HepG2 (cell line): ENCODE measurements at regions not wholly inside any gene's neighbourhood (a gene's known extent, or its start where the extent isn't known, plus 50 kb on each side); places are given as distances from the start of the nearest gene placed in this dataset.

Experiments
- ATAC-seq: fragments of 200-7000 bp; cut with Tn5 transposase; 3 replicates; pipeline ENCODE4 v1.9.1; 2020; ENCODE audit warnings: mild to moderate bottlenecking, moderate library complexity
- BruUV-seq: library from RNA; stranded (reverse); fragments of 400-500 nt; replicated peaks from 2 replicates; lab custom pipeline; 2021; lab: Mats Ljungman, UMichigan
- CTCF ChIA-PET: fragments of 300-600 bp; formaldehyde crosslinking; extraction: SDS; loops from one replicate; lab custom pipeline; 2021; ENCODE audit warnings: low total read pairs, inconsistent platforms, low intra/inter-chr PET ratio; lab: Yijun Ruan, JAX
- POLR2A ChIA-PET: fragments of 350-600 bp; sonication (Branson Sonifier 250); formaldehyde crosslinking; loops from one replicate; lab custom pipeline; 2020; ENCODE audit warnings: antibody characterized with exemption, inconsistent platforms; lab: Yijun Ruan, JAX
- DNase-seq: peaks from one replicate; pipeline ENCODE4 v3.0.0-alpha.2; 2015; ENCODE audit warnings: low spot score
- FAIRE-seq: peaks from 3 replicates; lab custom pipeline; 2011; peaks lifted over from hg19 to GRCh38; lab: Jason Lieb, UNC
- H2AFZ ChIP-seq: one replicate; pipeline ENCODE4 v1.6.1; 2011; ENCODE audit warnings: low read length, inconsistent platforms
- H3K27ac ChIP-seq: fragments of 300-600 bp; 3 replicates; pipeline ENCODE4 v1.8.0; 2011; ENCODE audit warnings: mixed run types, mild to moderate bottlenecking, mixed read lengths, low read length, inconsistent platforms; ENCODE audit not compliant: insufficient read depth; ENCODE audit errors: extremely low read length
- H3K27me3 ChIP-seq, 2 experiments: fragments of 200-600 bp in 1 of 2; 2 replicates in 1 of 2; 3 replicates in 1 of 2; pipeline versions ENCODE4 v1.6.0 to v1.8.0; 2011; ENCODE audit warnings: low read length in 2 of 2, mild to moderate bottlenecking in 2 of 2, moderate library complexity in 2 of 2, inconsistent platforms in 1 of 2; ENCODE audit not compliant: insufficient read depth in 2 of 2, control insufficient read depth in 1 of 2
- H3K36me3 ChIP-seq, 2 experiments: fragments of 200-600 bp in 1 of 2; replicated peaks in 1 of 2; 2 replicates in 1 of 2; 3 replicates in 1 of 2; pipeline versions ENCODE4 v1.5.1 to v1.8.0; 2011; ENCODE audit warnings: low read length in 2 of 2, inconsistent platforms in 1 of 2; ENCODE audit not compliant: insufficient read depth in 2 of 2, control insufficient read depth in 1 of 2
- H3K4me1 ChIP-seq: 2 replicates; pipeline ENCODE4 v1.5.1; 2012; ENCODE audit warnings: low read length, inconsistent platforms; ENCODE audit not compliant: insufficient read depth
- H3K4me2 ChIP-seq: 2 replicates; pipeline ENCODE4 v1.6.0; 2011; ENCODE audit warnings: low read depth, low read length, inconsistent platforms
- H3K4me3 ChIP-seq, 3 experiments: fragments of 200-600 bp in 1 of 3; sonication (generic), shearing (Covaris generic) in 1 of 3; replicated peaks in 1 of 3; 2 replicates each; pipeline ENCODE4 v1.5.1; 2011 to 2016; ENCODE audit warnings: low read length in 3 of 3, inconsistent platforms in 2 of 3, low read depth in 2 of 3, mild to moderate bottlenecking in 2 of 3, control low read depth in 1 of 3, mixed read lengths in 1 of 3; ENCODE audit not compliant: insufficient read depth in 1 of 3
- H3K79me2 ChIP-seq: one replicate; pipeline ENCODE4 v1.6.1; 2011; ENCODE audit warnings: low read length, inconsistent platforms; ENCODE audit not compliant: insufficient read depth
- H3K9ac ChIP-seq: 2 replicates; pipeline ENCODE4 v1.6.0; 2011; ENCODE audit warnings: mild to moderate bottlenecking, low read depth, low read length, inconsistent platforms; ENCODE audit not compliant: insufficient read depth
- H3K9me3 ChIP-seq: 2 replicates; pipeline ENCODE4 v1.5.1; 2012; ENCODE audit warnings: mild to moderate bottlenecking, low read length
- H4K20me1 ChIP-seq: 2 replicates; pipeline ENCODE4 v1.6.0; 2011; ENCODE audit warnings: inconsistent platforms, mild to moderate bottlenecking, low read length, moderate library complexity; ENCODE audit not compliant: insufficient read depth
- ARNTL ChIP-seq: sonication (generic); formaldehyde crosslinking; IDR thresholded peaks from 2 replicates; pipeline ENCODE4 v1.4.0; 2020; ENCODE audit warnings: mild to moderate bottlenecking, missing genetic modification reagents
- ATF7 ChIP-seq, 2 experiments: fragments of 450-650 bp in 1 of 2; sonication (generic) in 1 of 2; formaldehyde crosslinking in 1 of 2; IDR thresholded peaks; 2 replicates each; pipeline versions ENCODE4 v1.4.0 to v1.6.1; 2016 to 2020; ENCODE audit warnings: antibody characterized with exemption in 1 of 2, mild to moderate bottlenecking in 1 of 2, missing genetic modification reagents in 1 of 2
- CEBPB ChIP-seq: IDR thresholded peaks from 2 replicates; pipeline ENCODE4 v1.6.1; 2011; ENCODE audit warnings: low read depth, low read length, improper control_type of control experiment, borderline replicate concordance
- CREB1 ChIP-seq, 2 experiments: fragments of 450-650 bp in 1 of 2; IDR thresholded peaks; 2 replicates each; pipeline ENCODE4 v1.6.1; 2016 to 2017; ENCODE audit warnings: control low read depth in 1 of 2, mild to moderate bottlenecking in 1 of 2, missing compliant biosample characterization in 1 of 2, missing genetic modification characterization in 1 of 2
- ELF3 ChIP-seq: IDR thresholded peaks from 2 replicates; pipeline ENCODE4 v1.6.1; 2016; ENCODE audit warnings: missing genetic modification reagents, missing compliant biosample characterization
- SKI ChIP-seq: fragments of 450-650 bp; IDR thresholded peaks from one replicate; pipeline ENCODE4 v1.6.1; 2018; ENCODE audit warnings: mild to moderate bottlenecking; ENCODE audit not compliant: partially characterized antibody
- ZBTB8A ChIP-seq: sonication (generic); formaldehyde crosslinking; IDR thresholded peaks from 2 replicates; pipeline ENCODE4 v1.4.0; 2020; ENCODE audit warnings: mild to moderate bottlenecking, low read depth, missing genetic modification reagents, borderline replicate concordance
- WGBS: methylation state at CpG from one replicate; pipeline ENCODE4 v1.1.6; 2017; ENCODE audit warnings: low lambda C conversion rate; 5-methylcytosine and 5-hydroxymethylcytosine counted together
- in situ Hi-C: cut with HindIII; loops from 2 replicates; pipeline ENCODE4 v1.10.0; 2017; ENCODE audit warnings: low pct_unique_long_range_greater_than_20kb; ENCODE audit not compliant: extremely low pct_ligation_motif_present
- intact Hi-C: fragments of 100-400 bp; cut with micrococcal nuclease; formaldehyde crosslinking; loops from one replicate; pipeline ENCODE4 v1.10.0; 2022; ENCODE audit not compliant: unreplicated experiment
- TF ChIP-seq, protein P1 (sequence below): sonication (generic); formaldehyde crosslinking; IDR thresholded peaks from one replicate; pipeline ENCODE4 v1.5.1; 2020; ENCODE audit warnings: mild to moderate bottlenecking, missing genetic modification reagents; ENCODE audit errors: not compliant biosample characterization

DNA sequence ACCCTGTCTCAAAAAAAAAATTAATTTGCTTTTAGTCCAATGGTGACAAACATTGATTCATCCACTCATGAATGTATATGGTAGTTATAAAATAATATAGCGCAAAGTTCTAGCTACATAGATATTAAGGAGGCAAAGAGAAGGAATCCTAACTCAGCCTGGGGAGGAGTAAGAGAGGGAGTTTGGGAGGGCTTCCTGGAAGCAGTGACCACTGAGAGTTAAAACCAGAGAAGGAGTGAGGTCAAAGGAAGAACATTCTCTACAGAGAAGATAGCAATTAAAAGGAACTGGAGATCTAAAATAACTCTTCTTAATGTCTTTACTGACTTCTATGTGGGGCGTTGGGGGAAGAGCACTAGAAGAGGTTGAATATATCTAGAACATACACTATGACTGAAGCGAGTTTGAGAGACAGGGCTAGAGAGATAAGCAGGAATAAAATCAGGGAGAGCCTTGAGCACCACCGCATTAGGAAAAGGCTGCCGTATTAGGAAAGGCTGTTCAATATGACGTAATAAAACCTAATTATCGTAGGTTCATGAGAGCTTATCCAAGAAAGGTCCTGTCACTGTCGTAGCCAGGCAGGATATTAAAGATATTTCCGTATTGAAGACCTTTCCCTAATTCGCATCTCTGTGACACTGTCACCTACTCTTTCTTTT lies 81.8 kb upstream of the CNKSR3 start:
- ChIA-PET POLR2A (no interaction called here), CTCF (no interaction called here)
- DNase-seq (no peak), FAIRE-seq (no peak), ATAC-seq (no peak)
- H3K79me2 ChIP-seq = no peaks in the 10 kb centered on the region
- no peaks in the 10 kb centered on the region for H4K20me1 ChIP-seq
- H3K4me2 ChIP-seq = no peak overlapping the region
- WGBS = 72% methylated on average over 10 of the region's 10 CpGs
- no peak overlapping the region for H3K4me3 ChIP-seq
- no peak overlapping the region for H3K27ac ChIP-seq
- no peaks in the 10 kb centered on the region for H3K9me3 ChIP-seq
- BruUV-seq = no TSS peak
- in situ Hi-C loops (no loop called here), intact Hi-C loops (no loop called here)
- no peaks in the 10 kb centered on the region for H3K36me3 ChIP-seq
- H2AFZ ChIP-seq = no peak overlapping the region
- 0 out of 2 replicates have a peak, but pooled peaks cover 4% of the 10 kb centered on the region for H3K4me1 ChIP-seq
- TF ChIP-seq, protein P1, sequence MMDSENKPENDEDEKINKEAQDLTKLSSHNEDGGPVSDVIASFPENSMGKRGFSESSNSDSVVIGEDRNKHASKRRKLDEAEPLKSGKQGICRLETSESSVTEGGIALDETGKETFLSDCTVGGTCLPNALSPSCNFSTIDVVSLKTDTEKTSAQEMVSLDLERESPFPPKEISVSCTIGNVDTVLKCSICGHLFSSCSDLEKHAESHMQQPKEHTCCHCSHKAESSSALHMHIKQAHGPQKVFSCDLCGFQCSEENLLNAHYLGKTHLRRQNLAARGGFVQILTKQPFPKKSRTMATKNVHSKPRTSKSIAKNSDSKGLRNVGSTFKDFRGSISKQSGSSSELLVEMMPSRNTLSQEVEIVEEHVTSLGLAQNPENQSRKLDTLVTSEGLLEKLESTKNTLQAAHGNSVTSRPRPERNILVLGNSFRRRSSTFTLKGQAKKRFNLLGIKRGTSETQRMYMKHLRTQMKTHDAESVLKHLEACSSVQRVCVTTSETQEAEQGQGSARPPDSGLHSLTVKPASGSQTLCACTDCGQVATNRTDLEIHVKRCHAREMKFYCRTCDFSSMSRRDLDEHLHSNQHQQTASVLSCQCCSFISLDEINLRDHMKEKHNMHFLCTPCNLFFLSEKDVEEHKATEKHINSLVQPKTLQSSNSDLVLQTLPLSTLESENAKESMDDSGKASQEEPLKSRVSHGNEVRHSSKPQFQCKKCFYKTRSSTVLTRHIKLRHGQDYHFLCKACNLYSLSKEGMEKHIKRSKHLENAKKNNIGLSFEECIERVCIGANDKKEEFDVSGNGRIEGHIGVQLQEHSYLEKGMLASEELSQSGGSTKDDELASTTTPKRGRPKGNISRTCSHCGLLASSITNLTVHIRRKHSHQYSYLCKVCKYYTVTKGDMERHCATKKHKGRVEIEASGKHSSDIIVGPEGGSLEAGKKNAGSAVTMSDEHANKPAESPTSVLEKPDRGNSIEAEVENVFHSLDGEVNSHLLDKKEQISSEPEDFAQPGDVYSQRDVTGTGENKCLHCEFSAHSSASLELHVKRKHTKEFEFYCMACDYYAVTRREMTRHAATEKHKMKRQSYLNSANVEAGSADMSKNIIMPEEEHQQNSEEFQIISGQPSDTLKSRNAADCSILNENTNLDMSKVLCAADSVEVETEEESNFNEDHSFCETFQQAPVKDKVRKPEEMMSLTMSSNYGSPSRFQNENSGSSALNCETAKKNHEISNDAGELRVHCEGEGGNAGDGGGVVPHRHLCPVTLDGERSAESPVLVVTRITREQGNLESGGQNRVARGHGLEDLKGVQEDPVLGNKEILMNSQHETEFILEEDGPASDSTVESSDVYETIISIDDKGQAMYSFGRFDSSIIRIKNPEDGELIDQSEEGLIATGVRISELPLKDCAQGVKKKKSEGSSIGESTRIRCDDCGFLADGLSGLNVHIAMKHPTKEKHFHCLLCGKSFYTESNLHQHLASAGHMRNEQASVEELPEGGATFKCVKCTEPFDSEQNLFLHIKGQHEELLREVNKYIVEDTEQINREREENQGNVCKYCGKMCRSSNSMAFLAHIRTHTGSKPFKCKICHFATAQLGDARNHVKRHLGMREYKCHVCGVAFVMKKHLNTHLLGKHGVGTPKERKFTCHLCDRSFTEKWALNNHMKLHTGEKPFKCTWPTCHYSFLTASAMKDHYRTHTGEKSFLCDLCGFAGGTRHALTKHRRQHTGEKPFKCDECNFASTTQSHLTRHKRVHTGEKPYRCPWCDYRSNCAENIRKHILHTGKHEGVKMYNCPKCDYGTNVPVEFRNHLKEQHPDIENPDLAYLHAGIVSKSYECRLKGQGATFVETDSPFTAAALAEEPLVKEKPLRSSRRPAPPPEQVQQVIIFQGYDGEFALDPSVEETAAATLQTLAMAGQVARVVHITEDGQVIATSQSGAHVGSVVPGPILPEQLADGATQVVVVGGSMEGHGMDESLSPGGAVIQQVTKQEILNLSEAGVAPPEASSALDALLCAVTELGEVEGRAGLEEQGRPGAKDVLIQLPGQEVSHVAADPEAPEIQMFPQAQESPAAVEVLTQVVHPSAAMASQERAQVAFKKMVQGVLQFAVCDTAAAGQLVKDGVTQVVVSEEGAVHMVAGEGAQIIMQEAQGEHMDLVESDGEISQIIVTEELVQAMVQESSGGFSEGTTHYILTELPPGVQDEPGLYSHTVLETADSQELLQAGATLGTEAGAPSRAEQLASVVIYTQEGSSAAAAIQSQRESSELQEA (CRISPR knock-in tag) = no peak
- TF ChIP-seq ATF7 (IDR thresholded peaks at IDR 0.05) (peak; percentile 33; the same call in 1 of the 2 replicates), ATF7 (CRISPR knock-in tag; IDR thresholded peaks at IDR 0.05) (no peak), ARNTL (CRISPR knock-in tag) (no peak), ZBTB8A (CRISPR knock-in tag) (no peak), ELF3 (CRISPR knock-in tag) (no peak), CREB1 (IDR thresholded peaks at IDR 0.05) (peak; percentile 57; the same call in 1 of the 2 replicates), CREB1 (CRISPR knock-in tag; IDR thresholded peaks at IDR 0.05) (no peak), CEBPB (0 out of 2 replicates have a peak, but pooled peaks have one; percentile 7), SKI (no peak)
- no peak overlapping the region for H3K9ac ChIP-seq
- peaks cover 0 to 5% of the 10 kb centered on the region in 2 experiments; a peak in 1 of 5 replicates for H3K27me3 ChIP-seq
